ENCODE measurements at regions not wholly inside any gene's neighbourhood (a gene's known extent, or its start where the extent isn't known, plus 50 kb on each side); places are given as distances from the start of the nearest gene placed in this dataset.

GRCh38 chr22:49026494-49027367 is 800.9 kb downstream of the BRD1 start:
- DNase-seq (ENCODE audit: insufficient read length, low spot score) (no peak), FAIRE-seq (no peak)
- TF ChIP-seq CTCF (IDR thresholded peaks at IDR 0.05; ENCODE audit: insufficient read depth, missing control alignments), result peak; percentile 20

GRCh38 chr22:49025791-49026493 is 801.7 kb downstream of the BRD1 start:
- FAIRE-seq, result no peak
- TF ChIP-seq CTCF (IDR thresholded peaks at IDR 0.05; ENCODE audit: insufficient read depth, missing control alignments), result no peak
- DNase-seq (ENCODE audit: insufficient read length, low spot score), result no peak

- no peak for FAIRE-seq
- no peak for DNase-seq (ENCODE audit: insufficient read length, low spot score)
- TF ChIP-seq CTCF (IDR thresholded peaks at IDR 0.05; ENCODE audit: insufficient read depth, missing control alignments), result no peak
Measured at GRCh38 chr22:49024775-49025440, 802.8 kb downstream of the BRD1 start.

GRCh38 chr22:49023879-49024774 is 803.5 kb downstream of the BRD1 start:
- no peak for DNase-seq (ENCODE audit: insufficient read length, low spot score)
- TF ChIP-seq CTCF (IDR thresholded peaks at IDR 0.05; ENCODE audit: insufficient read depth, missing control alignments), result no peak
- no peak for FAIRE-seq

- DNase-seq (ENCODE audit: insufficient read length, low spot score) (no peak), FAIRE-seq (no peak)
- TF ChIP-seq CTCF (IDR thresholded peaks at IDR 0.05; ENCODE audit: insufficient read depth, missing control alignments), result no peak
Measured at GRCh38 chr22:49023161-49023878, 804.4 kb downstream of the BRD1 start.

GRCh38 chr22:49022816-49023160 is 804.9 kb downstream of the BRD1 start:
- FAIRE-seq (no peak), DNase-seq (ENCODE audit: insufficient read length, low spot score) (no peak)
- TF ChIP-seq CTCF (IDR thresholded peaks at IDR 0.05; ENCODE audit: insufficient read depth, missing control alignments), result no peak

Measured in D721Med (cell line).